HG03045 (cell line): ENCODE measurements at regions not wholly inside any gene's neighbourhood (a gene's known extent, or its start where the extent isn't known, plus 50 kb on each side); places are given as distances from the start of the nearest gene placed in this dataset.
"Not testable (repeated sequence)": the region's sequence is repeated elsewhere in the genome, so short reads cannot be mapped to it uniquely, and the experiment has no call there.

ENCODE experiments used
- ATAC-seq: cut with Tn5 transposase; IDR thresholded peaks from one replicate; pipeline ENCODE4 v1.9.1; 2021; ENCODE audit warnings: mild to moderate bottlenecking, moderate library complexity; ENCODE audit not compliant: unreplicated experiment

- ATAC-seq = no peak
These were observed 90.3 kb upstream of the RANBP6 start for GRCh38 chr9:6105738-6106137.

GRCh38 chr9:6104406-6104805, 89.0 kb upstream of the RANBP6 start:
- ATAC-seq = not testable (repeated sequence)

- not testable (repeated sequence) for ATAC-seq
These were observed 88.5 kb upstream of the RANBP6 start for GRCh38 chr9:6103911-6104310.

- ATAC-seq = not testable (repeated sequence)
These were observed 87.0 kb upstream of the RANBP6 start for GRCh38 chr9:6102336-6102987.

DNA sequence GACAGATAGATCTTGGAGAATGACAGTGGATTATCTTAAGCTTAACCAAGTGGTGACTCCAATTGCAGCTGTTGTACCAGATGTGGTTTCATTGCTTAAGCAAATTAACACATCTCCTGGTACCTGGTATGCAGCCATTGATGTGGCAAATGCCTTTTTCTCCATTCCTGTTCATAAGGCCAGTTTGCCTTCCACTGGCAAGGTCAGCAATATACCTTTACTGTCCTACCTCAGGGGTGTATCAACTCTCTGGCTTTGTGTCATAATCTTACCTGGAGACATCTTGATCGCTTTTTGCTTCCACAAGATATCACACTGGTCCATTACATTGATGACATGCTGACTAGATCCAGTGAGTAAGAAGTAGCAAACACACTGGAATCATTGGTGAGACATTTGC, 86.3 kb upstream of the RANBP6 start:
- not testable (repeated sequence) for ATAC-seq

DNA sequence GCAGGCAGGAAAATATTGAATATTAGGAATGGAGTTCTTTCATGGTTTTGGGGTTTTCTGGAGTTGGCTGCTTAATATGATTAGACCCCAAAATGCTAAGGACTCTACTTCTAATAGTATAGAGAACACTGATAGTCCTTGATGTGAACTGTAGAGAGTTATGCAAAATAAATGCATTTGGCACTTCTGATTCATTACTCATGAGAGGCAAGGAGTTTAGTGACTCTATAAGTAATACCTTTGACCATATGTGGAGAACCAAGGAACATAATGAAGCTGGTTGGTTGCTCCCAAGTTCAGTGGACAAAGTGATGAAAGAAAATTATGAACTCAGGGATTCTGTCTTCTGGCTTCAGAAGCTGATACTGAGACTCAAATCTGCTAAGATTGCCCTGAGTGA, 83.9 kb upstream of the RANBP6 start:
- ATAC-seq = not testable (repeated sequence)

DNA sequence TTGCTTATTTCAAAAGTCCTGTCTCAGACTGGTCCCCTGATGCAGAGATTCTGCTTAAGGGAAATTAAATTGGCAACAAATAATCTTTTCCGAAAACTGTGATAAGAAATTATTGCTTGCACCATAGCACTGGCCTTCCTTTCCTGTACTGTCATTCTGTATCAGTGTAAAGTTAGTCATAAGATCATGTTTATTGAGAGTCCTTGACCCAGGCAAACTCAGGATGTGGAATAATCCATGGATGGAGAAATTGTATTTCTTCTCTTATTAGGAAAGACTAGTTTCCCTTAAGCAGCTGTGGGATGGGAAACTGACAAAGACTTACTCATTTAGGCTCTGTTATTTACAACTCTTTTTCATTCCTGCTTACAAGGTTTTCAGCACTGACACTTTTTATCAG, 83.0 kb upstream of the RANBP6 start:
- no peak for ATAC-seq

- no peak for ATAC-seq
These were observed 81.4 kb upstream of the RANBP6 start for GRCh38 chr9:6096821-6097220.

- ATAC-seq = no peak
These were observed 75.1 kb upstream of the RANBP6 start for GRCh38 chr9:6090277-6091210.

GRCh38 chr9:6089300-6089699, 73.9 kb upstream of the RANBP6 start:
- no peak for ATAC-seq

- ATAC-seq = no peak
These were observed 70.7 kb upstream of the RANBP6 start for GRCh38 chr9:6086006-6086655.

GRCh38 chr9:6080154-6080716, 64.8 kb upstream of the RANBP6 start:
- peak; percentile 94 for ATAC-seq

DNA sequence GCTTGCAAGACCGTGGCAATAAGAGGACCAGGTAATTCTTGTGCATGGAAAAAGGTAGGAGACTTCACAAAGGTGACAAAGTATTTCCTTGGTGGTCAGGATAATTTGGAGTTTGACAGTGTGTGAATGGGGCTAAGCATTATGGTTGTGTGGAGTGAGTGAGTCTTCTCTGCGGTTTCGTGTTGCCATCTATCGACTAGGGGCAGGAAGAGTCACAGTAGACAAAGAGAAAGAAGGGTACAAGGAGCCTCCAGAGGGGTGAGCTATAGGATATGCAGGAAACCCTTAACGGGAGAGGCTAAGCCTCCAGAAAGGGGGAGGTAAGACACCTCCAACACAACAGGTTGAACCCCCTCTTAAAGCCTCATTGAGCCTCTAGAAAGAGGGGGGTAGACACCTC, 64.0 kb upstream of the RANBP6 start:
- ATAC-seq = no peak

DNA sequence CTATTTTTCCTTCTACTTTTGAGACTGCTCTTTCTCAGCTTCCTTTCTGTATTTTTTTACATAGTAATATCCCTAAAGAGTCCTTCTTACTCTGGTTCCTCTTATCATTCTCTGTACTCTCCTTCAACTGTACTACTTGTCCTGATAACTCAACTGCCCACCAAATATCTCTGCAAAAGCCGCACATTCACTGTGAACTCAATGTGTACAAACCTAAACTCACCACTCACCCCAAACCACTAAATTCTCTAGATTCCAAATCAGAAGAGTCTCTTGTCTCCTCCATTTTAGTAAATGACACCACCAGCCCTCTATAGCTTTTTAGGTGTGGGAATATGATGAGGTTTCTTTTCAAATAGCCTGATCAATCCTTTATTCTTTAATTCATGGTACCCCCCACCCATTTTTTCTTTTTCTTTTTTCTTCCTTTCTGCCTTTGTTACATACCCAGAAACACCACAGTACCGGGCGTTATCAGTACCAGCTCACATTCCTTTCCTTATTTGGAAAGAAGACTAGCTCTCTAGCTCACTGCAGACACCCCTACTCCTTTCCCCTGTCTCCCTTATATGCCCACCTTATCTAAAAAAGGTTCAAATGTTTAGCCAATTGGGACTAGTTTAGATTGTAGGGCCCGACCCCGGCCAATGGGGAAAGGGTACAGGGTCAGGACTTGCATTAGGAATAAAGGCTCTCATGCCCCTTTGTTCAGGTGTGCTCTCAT, 63.1 kb upstream of the RANBP6 start:
- no peak for ATAC-seq

- no peak for ATAC-seq
These were observed 61.4 kb upstream of the RANBP6 start for GRCh38 chr9:6076851-6077250.

- no peak for ATAC-seq
These were observed 58.3 kb upstream of the RANBP6 start for GRCh38 chr9:6073731-6074130.

DNA sequence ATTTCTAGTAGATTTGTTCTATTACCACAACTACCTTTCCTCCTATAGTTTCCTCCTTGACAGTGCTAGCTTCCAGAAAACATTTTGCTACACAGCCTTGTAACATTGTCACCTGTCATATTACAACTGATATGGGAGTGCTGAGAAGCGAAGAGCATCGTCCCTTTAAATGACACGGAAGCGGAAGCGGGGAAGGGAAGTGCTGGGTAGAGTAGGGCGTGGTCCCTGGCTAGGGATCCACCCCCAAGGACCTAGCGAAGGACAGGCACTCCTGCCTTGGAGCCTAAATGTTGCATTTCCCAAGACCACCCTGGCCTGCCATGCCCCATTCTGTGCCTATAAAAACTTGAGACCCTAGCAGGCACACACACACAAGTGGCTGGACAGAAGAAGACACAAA, 57.4 kb upstream of the RANBP6 start:
- ATAC-seq = no peak

GRCh38 chr9:6072453-6072852, 57.0 kb upstream of the RANBP6 start:
- ATAC-seq = no peak

DNA sequence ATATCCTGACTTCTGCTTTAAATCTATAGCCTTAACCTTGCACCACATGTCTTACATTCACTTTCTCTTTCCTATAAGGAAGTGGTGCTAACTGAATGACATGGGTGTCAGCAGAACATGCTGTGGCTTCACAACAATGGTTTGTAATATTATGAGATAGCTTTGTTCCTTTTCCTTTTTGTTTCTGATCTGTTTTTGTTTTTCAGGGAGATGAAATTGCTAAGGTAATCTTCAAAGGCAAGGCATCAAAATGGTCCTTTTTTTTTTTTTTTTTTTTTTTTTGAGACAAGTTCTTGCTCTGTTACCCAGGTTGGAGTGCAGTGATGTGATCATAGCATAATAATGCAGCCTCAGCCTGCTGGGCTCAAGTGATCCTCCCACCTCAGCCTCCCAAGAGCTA, 53.6 kb upstream of the RANBP6 start:
- ATAC-seq = peak; percentile 94

GRCh38 chr9:6067426-6067825, 52.0 kb upstream of the RANBP6 start:
- no peak for ATAC-seq
